HG03025 (cell line): ENCODE measurements at regions not wholly inside any gene's neighbourhood (a gene's known extent, or its start where the extent isn't known, plus 50 kb on each side); places are given as distances from the start of the nearest gene placed in this dataset.
"Not testable (repeated sequence)": the region's sequence is repeated elsewhere in the genome, so short reads cannot be mapped to it uniquely, and the experiment has no call there.

Experiments used
- ATAC-seq: cut with Tn5 transposase; IDR thresholded peaks from one replicate; pipeline ENCODE4 v1.9.1; 2021; ENCODE audit warnings: mild to moderate bottlenecking, moderate library complexity; ENCODE audit not compliant: unreplicated experiment, low FRiP score

GRCh38 chr3:56929809-56930615 is 128.3 kb upstream of the ARHGEF3 start:
- no peak for ATAC-seq

DNA sequence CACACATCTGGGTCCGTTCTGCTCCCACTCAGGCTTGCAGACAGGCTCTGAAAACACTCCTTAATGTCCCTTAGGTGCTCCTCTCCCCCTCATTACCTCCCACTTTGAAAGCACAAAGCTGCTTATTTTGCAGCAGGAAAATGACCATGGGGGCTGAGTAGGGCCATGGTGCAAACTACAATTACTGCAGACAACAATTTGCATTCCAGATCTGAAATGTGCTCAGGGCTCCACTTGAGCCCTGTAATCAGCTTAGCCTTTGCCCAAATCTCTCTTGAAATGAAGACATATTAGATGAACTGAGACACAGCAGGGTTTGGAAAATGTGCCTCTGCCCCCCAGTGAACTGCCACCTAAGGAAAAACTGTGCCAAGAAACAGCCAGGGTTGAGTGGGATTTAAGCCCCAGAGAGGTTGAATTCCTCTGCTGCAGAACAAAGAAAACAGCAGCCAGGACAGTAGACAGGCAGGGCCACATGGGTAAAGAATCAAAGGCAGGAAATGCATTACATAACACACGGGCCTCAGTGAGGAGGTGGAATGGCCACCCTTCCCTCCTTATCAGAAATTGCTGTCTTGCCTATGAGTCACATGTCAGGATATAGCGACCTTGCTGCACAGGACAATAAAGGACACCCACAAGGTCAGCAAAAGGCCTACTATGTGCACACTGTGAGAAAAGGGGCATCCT is 126.8 kb upstream of the ARHGEF3 start:
- ATAC-seq: no peak

DNA sequence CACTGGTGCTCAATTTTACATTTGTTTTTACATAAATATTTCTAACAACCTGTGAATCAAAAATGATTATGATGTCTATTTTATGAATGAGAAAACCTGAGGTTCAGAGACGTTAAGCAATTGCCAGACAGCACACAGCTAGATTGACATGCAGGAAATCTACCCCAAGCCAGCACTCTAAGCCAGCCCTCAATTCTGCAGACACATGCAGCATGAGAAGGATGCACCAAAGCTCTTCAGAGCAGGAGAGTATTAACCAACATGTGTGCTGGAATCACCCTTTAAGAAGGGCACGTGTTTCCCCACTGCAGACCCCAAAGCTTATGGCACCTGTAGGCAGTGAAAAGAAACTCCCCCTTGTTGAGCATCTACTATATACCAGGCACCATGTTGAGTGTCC is 126.1 kb upstream of the ARHGEF3 start:
- no peak for ATAC-seq

DNA sequence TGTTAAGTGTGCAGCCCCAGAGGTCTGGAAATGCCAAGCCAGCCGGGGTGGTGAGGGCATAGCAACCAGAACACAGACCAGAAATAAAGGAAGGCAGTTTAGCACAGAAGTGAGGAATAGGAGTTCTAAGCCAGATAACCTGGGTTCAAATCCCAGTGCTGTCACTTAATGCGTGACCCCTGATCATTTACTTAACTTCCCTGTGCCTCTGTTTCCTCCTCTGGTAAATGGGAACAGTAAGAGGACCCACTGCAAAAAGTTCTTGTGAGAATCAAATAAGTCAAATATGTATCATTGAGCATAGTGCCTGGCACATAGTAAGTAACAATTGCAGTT is 125.2 kb upstream of the ARHGEF3 start:
- no peak for ATAC-seq

DNA sequence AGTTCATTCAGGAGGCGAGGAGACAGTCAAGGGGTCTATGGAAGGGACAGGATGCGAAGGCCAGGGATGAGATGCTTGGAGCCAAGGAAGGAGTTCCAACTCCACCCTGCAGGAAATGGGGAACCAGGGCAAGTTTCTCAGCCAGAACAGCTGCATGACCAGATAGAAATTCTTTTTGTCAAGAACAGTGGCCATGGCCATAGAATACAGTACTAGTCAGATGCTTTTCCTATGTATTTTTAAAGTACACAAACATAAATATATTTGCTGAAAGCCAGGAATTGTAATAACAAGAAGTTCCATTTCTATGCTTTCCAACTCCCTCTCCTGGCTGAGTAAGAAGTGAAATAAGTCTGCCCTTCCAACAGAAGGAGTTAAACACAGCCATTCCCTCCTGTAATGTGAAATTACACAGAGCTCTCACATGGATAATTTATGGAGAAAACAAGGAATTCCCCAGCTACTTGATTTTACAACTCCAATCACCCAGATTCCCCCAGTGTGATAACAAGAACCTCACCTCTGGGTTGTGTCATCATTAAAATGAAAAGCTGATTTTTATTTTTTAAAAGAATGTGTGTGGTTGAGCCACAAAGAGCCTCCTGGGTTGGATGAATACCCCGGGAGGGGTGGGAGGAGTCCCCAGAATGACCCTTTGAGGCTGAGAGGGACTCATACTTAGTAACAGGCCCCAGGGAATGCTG is 124.6 kb upstream of the ARHGEF3 start:
- no peak for ATAC-seq

DNA sequence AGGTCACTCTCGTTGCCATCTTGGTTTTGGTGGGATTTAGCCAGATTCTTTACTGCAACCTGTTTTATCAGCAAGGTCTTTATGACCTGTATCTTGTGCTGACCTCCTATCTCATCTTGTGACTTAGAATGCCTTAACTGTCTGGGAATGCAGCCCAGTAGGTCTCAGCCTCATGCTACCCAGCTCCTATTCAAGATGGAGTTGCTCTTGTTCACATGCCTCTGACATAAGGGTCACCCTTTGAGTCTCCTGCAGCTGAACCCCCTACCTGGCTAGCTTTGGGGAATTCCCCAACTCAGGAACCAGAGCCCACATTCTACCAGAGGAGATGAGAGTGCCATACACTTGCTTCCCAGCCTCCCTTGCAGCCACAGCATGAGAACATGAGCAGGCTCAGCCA is 123.0 kb upstream of the ARHGEF3 start:
- not testable (repeated sequence) for ATAC-seq

DNA sequence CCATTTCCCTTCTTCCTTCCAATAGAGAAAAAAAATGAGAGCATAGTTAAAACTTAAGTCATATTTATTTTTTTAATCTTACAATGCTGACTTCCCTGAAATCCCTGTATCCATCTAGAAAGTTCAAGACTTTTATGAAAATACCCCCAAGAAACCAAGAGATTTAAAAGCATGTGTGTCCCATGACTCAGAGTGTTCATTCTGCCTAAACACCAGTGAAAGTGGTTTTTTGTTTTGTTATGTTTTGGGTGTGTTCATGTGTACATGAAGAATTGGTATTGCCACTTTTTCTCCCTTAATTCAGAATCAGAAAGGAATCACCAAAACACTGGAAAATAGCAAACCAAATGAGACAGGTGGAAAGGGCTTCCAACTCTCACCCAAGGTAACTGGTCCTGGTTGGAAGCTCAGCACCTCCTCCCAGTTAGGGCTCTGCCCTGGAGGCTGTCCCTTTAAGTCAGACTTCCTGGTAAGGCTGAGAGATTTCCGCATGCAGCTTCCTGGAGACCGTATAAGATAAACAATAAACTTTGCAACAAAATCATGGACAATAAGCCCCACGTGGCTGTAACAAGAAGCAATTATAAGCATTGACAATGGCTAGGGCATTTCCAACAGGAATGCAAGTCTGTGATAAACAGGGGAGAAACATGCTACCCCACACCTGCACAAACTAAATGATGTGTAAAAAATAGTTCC is 121.9 kb upstream of the ARHGEF3 start:
- no peak for ATAC-seq

GRCh38 chr3:56921573-56922453 is 120.1 kb upstream of the ARHGEF3 start:
- no peak for ATAC-seq

DNA sequence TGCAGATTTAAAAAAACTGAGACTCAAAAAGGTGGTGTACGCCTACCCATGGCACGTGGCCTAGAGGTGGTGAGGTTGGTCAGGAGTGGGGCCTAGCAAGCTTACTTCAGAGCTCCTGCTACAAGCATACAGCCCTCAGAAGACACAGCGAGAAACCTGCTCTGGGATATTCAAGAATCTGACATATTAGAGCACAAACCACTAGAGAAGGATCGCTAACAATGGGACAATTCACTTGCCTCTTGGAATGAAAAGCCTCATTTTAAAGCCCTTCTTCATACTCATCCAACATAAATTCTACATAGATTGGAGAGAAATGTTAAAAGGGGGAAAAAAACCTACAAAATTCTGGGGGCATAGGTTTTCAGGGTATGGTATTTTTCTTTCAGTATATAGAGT is 118.0 kb upstream of the ARHGEF3 start:
- ATAC-seq: no peak

DNA sequence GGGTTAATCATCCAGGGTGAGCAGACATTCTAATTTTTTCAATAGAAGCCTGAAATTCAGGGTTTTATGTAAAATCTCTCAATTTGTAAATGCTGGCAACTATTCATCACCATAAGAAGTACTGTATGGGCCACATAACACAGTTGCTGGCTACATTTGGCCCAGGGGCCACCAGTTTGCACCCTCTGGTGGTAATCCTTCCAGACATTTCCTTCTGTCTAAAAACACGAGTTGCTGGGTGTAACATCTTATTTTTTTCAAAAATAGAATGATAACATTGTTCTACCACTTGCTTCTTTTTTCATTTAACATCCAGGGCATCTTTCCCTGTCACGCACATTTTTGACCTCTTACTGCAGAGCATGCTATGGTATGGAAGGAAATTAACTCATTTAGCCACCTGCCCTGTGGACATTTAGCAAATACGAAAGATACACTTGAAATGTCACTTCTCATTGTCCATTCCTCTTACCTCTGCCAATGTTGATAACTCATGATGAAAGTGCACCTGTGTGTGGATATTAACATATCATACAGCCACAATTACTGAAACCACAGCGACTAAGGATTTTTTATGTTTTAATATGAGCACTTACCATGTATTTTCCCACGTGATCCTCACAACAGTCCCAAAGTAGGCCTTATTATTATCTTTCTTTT is 117.5 kb upstream of the ARHGEF3 start:
- no peak for ATAC-seq

DNA sequence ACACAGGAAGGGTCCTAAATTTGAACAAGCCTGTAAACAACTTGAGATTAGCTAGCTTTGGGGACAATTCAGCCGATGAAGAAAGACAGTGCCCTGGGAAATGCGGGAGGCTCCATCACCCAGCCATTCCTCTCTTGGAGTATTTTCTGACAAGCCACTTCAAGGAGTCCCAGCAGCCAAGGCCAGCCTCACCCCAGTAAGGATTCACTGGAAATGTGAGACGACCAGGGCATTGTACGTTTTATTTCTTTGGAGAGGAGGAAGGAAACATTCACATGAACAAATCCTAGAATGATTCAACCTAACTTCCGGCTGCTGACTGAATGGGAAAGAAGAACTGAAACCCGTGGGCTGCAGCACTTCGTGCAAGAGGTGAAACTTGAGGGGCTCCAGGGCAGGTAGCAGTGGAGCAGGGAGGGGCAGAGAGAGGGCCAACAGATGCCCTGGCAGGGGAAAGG is 116.4 kb upstream of the ARHGEF3 start:
- peak; percentile 41 for ATAC-seq

- peak; percentile 58 for ATAC-seq
Observed at GRCh38 chr3:56917361-56918110, 115.8 kb upstream of the ARHGEF3 start.

DNA sequence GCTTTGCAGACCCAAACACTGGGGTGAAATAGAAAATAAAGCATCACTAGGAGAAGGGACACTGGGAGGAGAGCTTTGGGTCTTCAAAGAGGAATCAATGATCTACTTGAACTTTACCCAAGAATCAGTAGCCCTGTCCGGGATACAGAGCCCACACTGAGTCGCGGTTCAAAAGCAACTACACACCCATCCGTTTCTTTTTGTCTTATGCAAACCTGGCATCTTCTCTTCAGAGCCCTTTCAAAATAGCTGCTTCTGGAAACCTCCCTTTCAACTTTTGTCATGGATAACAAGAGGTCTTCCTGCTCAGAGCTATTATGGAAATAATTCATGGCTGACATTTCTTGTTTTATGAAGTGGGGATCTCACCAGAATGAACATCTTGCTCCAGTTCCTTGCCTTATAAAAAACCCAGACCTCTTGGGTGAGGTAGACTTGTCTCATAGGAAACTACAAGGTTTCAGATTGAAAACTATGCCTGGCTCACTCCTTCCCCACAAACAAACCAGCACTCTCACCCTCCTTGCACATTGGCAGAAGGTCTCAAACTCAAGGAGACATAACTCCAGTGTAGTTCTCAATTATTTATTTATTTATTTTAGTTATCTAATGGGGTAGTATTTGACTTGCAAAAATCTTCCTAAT is 115.1 kb upstream of the ARHGEF3 start:
- ATAC-seq: no peak

- peak; percentile 44 for ATAC-seq
Observed at GRCh38 chr3:56915966-56916586, 114.3 kb upstream of the ARHGEF3 start.

DNA sequence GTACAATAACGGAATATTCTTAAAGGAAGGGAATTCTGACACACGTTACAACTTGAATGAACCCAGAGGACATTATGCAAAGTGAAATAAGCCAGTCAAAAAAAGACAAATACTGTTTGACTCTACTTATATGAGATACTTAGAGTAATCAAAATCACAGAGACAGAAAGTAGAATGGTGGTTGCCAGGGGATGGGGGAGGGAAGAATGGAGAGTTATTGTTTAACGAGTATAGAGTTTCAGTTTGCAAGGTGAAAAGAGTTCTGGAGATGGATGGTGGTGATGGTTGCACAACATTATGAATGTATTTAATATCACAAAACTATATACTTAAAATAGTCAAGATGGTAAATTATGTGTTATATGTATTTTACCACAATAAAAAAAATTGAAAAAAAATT is 112.9 kb upstream of the ARHGEF3 start:
- ATAC-seq: no peak

DNA sequence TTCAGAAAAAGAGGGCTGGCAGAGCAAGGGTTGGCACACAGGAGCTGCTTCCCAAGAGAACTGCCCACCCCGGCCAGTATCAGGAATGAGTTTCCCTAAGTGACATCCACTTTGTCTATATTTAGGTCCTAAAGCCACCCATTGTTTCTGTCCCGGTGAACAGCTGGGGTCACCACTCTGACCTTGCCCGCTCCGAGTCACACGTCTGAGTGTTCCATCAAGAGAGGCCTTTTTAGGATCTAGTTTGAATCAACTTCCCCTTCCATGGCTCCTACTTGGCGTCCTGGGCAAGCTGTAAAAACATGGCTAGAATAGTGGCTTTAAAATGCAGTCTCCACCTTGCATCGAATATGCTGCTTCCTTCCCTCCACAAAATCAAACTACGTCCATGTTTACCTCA is 109.6 kb upstream of the ARHGEF3 start:
- no peak for ATAC-seq

DNA sequence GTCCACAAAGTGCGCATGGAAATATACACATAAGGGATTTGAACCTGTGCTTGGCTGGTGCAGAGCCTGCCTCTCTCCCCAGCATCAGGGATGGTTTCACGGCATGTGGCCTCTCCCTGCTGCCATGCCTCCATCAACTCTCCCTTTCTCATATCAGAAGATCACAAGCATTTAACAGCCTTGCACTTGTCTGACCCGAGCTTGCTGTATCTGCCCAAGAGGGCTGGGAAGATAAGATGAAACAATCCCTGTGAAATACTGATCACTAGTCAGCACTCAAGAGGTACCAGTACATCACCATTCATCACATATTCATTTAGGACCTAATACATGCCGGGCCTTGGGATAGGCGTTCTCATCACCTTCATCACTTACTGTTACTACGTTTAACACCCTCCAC is 107.6 kb upstream of the ARHGEF3 start:
- ATAC-seq: no peak

DNA sequence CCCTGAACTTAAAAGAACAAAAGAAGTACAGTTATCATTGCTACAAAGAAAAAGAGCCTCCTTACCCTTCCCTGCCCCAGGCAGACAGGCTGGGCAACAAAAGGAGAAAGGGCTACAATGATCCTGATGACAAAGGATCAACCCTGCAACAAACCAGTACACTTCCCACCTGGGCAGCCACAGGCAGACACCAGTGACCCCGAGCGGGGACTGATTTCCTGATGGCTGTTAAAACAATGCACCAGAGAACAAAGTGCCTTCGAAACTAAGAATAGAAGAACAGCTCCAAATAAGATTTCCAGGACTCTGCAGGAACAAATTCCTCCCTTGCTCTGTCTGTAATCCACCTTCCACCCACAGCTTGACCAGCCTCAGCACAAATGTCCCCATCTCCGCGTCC is 106.3 kb upstream of the ARHGEF3 start:
- no peak for ATAC-seq
